ENCODE measurements at regions not wholly inside any gene's neighbourhood (a gene's known extent, or its start where the extent isn't known, plus 50 kb on each side); places are given as distances from the start of the nearest gene placed in this dataset.

DNA sequence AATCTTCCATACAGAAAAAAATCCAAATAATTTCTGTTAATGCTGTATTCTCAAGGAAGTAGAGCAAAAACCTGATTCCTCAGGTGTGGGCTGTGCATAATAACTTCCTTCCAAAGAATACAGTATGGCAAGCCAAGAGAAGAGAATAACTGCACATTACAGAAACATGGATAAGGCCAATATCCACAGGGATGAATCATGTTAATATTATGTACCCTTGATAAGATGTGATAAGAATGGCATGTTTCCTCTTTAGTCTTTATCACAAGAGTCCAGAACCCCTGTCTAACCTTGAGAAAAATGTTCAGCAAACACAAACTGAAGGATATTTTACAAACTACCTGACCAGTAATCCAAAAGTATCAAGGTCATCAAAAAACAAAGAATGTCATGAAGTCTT is 795.8 kb downstream of the SEMA5A start:
- no peak for DNase-seq (ENCODE audit: low read depth in 2 of 2)
- no peak overlapping the region for H3K4me3 ChIP-seq (replicated peaks in 1 of 2; ENCODE audit: low read depth in 2 of 2, low read length in 2 of 2)
- TF ChIP-seq, protein P1, sequence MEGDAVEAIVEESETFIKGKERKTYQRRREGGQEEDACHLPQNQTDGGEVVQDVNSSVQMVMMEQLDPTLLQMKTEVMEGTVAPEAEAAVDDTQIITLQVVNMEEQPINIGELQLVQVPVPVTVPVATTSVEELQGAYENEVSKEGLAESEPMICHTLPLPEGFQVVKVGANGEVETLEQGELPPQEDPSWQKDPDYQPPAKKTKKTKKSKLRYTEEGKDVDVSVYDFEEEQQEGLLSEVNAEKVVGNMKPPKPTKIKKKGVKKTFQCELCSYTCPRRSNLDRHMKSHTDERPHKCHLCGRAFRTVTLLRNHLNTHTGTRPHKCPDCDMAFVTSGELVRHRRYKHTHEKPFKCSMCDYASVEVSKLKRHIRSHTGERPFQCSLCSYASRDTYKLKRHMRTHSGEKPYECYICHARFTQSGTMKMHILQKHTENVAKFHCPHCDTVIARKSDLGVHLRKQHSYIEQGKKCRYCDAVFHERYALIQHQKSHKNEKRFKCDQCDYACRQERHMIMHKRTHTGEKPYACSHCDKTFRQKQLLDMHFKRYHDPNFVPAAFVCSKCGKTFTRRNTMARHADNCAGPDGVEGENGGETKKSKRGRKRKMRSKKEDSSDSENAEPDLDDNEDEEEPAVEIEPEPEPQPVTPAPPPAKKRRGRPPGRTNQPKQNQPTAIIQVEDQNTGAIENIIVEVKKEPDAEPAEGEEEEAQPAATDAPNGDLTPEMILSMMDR (IDR thresholded peaks at IDR 0.05; ENCODE audit: low read depth, low read length): no peak

DNA sequence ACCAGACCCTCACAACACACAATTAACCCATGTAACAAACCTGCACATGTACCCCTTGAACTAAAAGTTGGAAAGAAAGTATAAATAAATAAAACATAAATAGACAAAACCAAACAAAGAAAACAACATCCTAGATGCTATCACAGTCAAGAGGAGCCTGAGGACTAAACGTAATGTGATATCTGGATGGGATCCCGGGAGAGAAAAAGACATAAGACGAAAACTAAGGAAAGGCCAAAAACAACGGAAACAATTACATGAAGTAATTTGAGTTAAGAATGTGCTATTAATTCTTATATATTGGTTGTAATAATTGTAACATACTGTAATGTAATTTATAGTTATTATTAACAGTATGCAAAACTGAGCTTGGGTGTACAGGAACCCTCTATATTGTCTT is 793.9 kb downstream of the SEMA5A start:
- TF ChIP-seq, protein P1 (IDR thresholded peaks at IDR 0.05; ENCODE audit: low read depth, low read length): no peak
- no peak overlapping the region for H3K4me3 ChIP-seq (replicated peaks in 1 of 2; ENCODE audit: low read depth in 2 of 2, low read length in 2 of 2)
- DNase-seq (ENCODE audit: low read depth in 2 of 2): no peak

DNA sequence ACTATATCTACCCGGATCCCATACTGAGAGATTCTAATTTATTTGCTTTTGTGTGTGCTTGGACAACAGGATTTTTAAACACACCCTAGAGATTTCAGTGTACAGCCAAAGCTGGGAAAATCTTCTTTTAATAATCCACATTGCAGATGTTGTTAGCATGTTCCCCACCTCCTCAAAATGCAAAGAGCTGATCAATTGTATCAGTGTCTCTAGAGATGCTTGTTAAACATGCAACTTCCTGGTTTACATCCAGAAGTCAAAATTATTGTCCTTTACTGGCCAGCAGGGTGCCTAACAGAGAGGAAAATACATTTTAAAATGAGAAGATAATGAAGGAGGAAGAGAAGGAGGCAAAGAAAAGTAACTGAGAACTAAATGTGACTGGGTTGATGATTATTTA is 793.3 kb downstream of the SEMA5A start:
- no peak overlapping the region for H3K4me3 ChIP-seq (replicated peaks in 1 of 2; ENCODE audit: low read depth in 2 of 2, low read length in 2 of 2)
- TF ChIP-seq, protein P1 (IDR thresholded peaks at IDR 0.05; ENCODE audit: low read depth, low read length): peak; percentile 16
- no peak for DNase-seq (ENCODE audit: low read depth in 2 of 2)

DNA sequence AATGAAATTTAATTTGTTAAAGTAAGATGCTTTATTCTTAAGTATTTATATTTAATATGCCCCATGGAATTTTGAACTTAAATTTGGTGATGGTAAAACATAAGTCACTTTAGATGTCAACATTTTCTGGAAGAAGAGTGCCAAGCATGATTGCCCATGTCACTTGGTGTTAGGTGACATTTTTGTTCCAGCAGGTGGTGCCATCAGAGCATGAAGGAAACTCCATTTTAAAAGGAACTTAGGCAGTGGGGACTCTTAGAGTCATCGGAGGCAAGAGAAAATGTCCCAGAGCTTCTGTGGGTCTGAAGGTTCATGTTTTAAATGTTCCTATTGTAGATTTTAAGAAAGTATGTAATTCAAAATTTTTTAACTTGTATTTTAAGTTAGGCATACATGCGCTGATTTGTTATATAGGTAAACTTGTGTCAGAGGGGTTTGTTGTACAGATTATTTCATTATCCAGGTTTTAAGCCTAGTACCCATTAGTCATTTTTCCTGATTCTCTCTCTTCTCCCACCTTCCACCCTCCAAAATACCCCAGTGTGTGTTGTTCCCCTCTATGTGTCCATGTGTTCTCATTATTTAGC is 789.3 kb downstream of the SEMA5A start:
- TF ChIP-seq, protein P1 (IDR thresholded peaks at IDR 0.05; ENCODE audit: low read depth, low read length): peak; percentile 64
- DNase-seq (ENCODE audit: low read depth in 2 of 2): peak; percentile 72 to 78
- H3K4me3 ChIP-seq (replicated peaks in 1 of 2; ENCODE audit: low read depth in 2 of 2, low read length in 2 of 2): no peak overlapping the region

DNA sequence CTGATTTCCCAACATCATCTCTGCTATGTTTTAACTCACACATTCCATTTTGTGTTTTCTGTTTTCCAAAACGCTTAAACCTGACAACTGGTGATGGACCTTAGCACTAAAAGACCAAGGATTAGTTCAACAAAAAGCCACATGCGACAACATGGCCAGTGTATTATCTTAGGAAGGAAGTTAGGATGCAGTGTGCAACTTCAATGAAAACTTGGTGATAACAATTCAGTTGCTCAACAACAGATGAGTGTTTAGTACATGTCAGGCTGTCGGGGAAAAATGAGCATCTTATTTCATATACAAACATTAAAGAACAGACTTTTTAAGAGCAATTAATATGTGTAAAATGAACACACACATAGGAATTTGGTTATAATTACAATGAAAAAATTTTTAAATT is 780.0 kb downstream of the SEMA5A start:
- peak in 1 of 2 donors; percentile 45 for DNase-seq (ENCODE audit: low read depth in 2 of 2)
- TF ChIP-seq, protein P1 (IDR thresholded peaks at IDR 0.05; ENCODE audit: low read depth, low read length): no peak
- no peak overlapping the region for H3K4me3 ChIP-seq (replicated peaks in 1 of 2; ENCODE audit: low read depth in 2 of 2, low read length in 2 of 2)

DNA sequence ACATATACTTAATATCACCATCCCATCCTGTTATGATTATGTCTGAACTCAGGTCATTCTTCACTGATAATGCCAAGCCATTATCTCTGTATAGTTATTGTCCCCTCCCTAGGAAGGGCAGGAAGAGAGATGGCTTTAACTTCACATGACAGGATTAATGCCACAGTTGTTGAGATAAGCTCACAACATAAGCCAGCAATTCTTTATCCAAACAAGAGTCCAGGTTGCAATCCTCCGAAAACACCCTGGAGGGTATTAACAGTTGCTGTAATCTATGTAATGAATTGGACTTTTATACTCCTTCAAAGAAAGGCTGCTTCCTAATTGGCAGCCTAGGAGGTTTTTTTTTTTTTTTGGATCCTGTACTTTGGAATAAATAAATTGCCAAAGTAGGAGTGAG is 779.4 kb downstream of the SEMA5A start:
- no peak overlapping the region for H3K4me3 ChIP-seq (replicated peaks in 1 of 2; ENCODE audit: low read depth in 2 of 2, low read length in 2 of 2)
- TF ChIP-seq, protein P1 (IDR thresholded peaks at IDR 0.05; ENCODE audit: low read depth, low read length): no peak
- peak in 1 of 2 donors; percentile 13 for DNase-seq (ENCODE audit: low read depth in 2 of 2)

DNA sequence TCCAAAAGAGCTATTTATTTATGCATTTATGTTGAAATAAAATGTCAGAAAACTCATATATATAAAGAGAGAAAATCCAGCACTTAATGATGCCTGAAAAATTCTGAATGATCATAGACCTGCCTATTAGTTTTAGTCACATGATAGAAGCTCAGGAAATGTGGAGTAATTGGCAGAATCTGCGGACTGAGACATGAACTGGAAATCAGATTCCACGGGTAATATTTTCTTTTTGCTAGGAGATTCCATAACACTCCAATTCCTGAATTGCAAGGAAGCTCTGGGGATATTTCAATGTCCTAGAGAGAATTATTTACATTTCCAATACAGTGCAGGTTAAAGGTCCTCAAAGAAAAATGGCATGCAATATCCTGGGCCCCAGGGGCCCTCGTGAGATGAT is 778.8 kb downstream of the SEMA5A start:
- no peak overlapping the region for H3K4me3 ChIP-seq (replicated peaks in 1 of 2; ENCODE audit: low read depth in 2 of 2, low read length in 2 of 2)
- TF ChIP-seq, protein P1 (IDR thresholded peaks at IDR 0.05; ENCODE audit: low read depth, low read length): no peak
- DNase-seq (ENCODE audit: low read depth in 2 of 2): no peak

All from cardiac fibroblast (primary cell).